GM06990 (cell line): ENCODE measurements at regions not wholly inside any gene's neighbourhood (a gene's known extent, or its start where the extent isn't known, plus 50 kb on each side); places are given as distances from the start of the nearest gene placed in this dataset.

Source experiments
- DNase-seq: peaks from one replicate; pipeline ENCODE4 v3.0.0-alpha.2; 2011; ENCODE audit not compliant: insufficient read length; ENCODE audit errors: extremely low read depth
- H3K27me3 ChIP-seq: replicated peaks from 2 replicates; pipeline ENCODE4 v1.6.0; 2011; ENCODE audit warnings: low read length; ENCODE audit not compliant: control insufficient read depth, insufficient read depth
- H3K36me3 ChIP-seq: 2 replicates; pipeline ENCODE4 v1.5.1; 2011; ENCODE audit warnings: low read length; ENCODE audit not compliant: control insufficient read depth, insufficient read depth
- H3K4me3 ChIP-seq: replicated peaks from 2 replicates; pipeline ENCODE4 v1.5.1; 2011; ENCODE audit warnings: low read depth, mild to moderate bottlenecking, control low read depth, low read length
- CTCF ChIP-seq: IDR thresholded peaks from 2 replicates; pipeline ENCODE4 v1.5.1; 2011; ENCODE audit warnings: low read length, control low read depth, mild to moderate bottlenecking, inconsistent platforms; ENCODE audit not compliant: insufficient read depth, poor library complexity, severe bottlenecking

- TF ChIP-seq CTCF = no peak
- Histone ChIP-seq H3K27me3 (no peaks in the 10 kb centered on the region), H3K4me3 (no peak overlapping the region), H3K36me3 (no peaks in the 10 kb centered on the region)
- DNase-seq = no peak
Observed at GRCh38 chr16:9557713-9558112, 466.3 kb downstream of the HAPSTR1 start.

- H3K36me3 ChIP-seq = no peaks in the 10 kb centered on the region
- TF ChIP-seq CTCF = no peak
- H3K27me3 ChIP-seq = no peaks in the 10 kb centered on the region
- DNase-seq = no peak
- H3K4me3 ChIP-seq = no peak overlapping the region
Observed at GRCh38 chr16:9566099-9566498, 474.7 kb downstream of the HAPSTR1 start.

DNA sequence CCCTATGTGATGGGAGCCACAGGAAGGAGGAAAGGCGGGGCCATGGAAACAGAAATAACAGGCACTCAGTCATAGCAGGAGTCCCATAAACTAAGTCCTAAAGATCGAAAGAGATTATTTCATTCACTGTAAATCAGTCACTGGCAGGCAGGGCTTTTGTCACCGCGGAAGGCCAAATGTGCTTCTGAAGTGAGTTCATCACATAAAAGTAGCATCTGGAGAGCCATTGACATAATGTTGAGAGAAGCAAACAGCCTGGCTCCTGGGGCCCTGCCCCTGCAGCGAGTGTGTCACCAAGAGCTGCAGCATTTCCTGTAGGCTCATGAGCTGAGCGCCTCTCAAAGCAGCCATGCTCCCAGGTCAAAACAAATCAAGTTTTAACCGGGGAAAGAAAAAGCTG, 476.2 kb downstream of the HAPSTR1 start:
- no peak for TF ChIP-seq CTCF
- no peak overlapping the region for H3K4me3 ChIP-seq

GRCh38 chr16:9568261-9568660, 476.8 kb downstream of the HAPSTR1 start:
- DNase-seq = no peak
- no peak for TF ChIP-seq CTCF
- H3K27me3 ChIP-seq = no peaks in the 10 kb centered on the region
- H3K36me3 ChIP-seq = no peaks in the 10 kb centered on the region
- no peak overlapping the region for H3K4me3 ChIP-seq

More for the DNA sequence above, 476.2 kb downstream of the HAPSTR1 start:
- no peak for DNase-seq
- no peaks in the 10 kb centered on the region for H3K27me3 ChIP-seq
- no peaks in the 10 kb centered on the region for H3K36me3 ChIP-seq

- TF ChIP-seq CTCF = no peak
- H3K36me3 ChIP-seq = no peaks in the 10 kb centered on the region
- H3K4me3 ChIP-seq = no peak overlapping the region
- H3K27me3 ChIP-seq = no peaks in the 10 kb centered on the region
- DNase-seq = no peak
Observed at GRCh38 chr16:9570521-9570920, 479.1 kb downstream of the HAPSTR1 start.

GRCh38 chr16:9578459-9578858, 487.0 kb downstream of the HAPSTR1 start:
- DNase-seq = no peak
- TF ChIP-seq CTCF = no peak
- Histone ChIP-seq H3K36me3 (no peaks in the 10 kb centered on the region), H3K27me3 (no peaks in the 10 kb centered on the region; the same call in 1 of the 2 replicates), H3K4me3 (no peak overlapping the region)
